GM18519 (cell line): ENCODE measurements at regions not wholly inside any gene's neighbourhood (a gene's known extent, or its start where the extent isn't known, plus 50 kb on each side); places are given as distances from the start of the nearest gene placed in this dataset.

ENCODE experiments used
- ATAC-seq: cut with Tn5 transposase; IDR thresholded peaks from one replicate; pipeline ENCODE4 v1.9.1; 2021; ENCODE audit warnings: mild to moderate bottlenecking, moderate library complexity; ENCODE audit not compliant: unreplicated experiment, low FRiP score

GRCh38 chr22:48640890-48641841 is 1186.5 kb downstream of the BRD1 start:
- ATAC-seq = no peak

GRCh38 chr22:48639896-48640748 is 1187.6 kb downstream of the BRD1 start:
- no peak for ATAC-seq

DNA sequence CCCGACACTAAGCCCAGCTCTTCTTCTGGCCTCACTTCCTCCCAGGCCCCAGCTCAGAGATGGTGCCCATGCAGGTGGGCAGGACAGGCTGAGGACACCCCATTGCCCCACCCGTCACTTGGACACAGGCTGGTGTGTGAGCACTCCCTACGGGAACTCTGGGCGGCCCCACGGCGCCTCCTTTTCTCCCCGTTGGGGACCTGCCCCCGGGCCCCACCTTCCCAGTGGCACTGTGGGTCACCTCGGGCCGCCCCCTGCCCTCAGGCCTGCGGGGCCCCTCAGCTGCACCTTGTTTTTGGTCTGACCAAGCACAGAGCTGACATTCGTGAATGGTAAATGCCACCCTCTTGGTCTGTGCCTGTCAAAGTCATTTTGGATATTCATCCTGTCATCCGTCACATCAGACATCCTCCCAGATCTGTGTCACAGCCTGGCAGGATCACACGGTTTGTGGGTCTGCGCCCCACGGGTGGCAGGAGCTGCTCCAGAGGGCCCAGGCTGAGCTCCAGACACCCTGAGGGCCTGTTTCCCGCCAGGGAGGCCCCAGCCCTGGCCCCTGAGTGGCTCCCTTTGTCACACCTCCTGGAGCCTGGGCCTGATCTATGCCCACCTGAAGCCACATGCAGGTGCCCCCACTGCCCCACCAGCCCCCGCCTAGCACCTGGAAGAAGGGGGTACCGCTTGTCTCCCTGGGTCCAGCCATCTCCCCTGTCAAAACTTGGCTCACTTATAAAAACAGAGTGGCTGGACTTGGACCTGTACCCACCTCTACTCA is 1188.5 kb downstream of the BRD1 start:
- ATAC-seq = no peak

- ATAC-seq = no peak
These were observed 1190.4 kb downstream of the BRD1 start for GRCh38 chr22:48637231-48637630.

DNA sequence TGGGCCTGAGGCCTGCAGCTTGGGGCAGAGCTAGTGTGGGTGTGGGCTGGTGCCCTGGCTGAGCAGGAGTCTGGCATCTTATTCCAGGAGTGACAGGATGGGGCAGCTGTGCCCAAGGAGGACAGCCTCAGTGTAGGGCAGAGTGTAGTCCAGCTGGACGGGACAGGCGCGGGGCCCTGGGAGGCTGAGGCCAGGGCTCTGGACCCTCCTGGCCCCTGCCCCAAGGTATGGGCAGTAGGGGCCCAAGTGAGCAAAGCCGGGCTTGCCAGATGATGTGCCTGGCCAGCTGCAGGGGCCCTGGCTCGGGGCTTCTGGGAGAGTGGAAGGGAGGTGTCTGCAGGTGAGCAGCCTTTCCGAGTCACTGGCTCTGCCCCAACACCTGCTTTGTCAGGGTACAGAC is 1190.9 kb downstream of the BRD1 start:
- no peak for ATAC-seq

DNA sequence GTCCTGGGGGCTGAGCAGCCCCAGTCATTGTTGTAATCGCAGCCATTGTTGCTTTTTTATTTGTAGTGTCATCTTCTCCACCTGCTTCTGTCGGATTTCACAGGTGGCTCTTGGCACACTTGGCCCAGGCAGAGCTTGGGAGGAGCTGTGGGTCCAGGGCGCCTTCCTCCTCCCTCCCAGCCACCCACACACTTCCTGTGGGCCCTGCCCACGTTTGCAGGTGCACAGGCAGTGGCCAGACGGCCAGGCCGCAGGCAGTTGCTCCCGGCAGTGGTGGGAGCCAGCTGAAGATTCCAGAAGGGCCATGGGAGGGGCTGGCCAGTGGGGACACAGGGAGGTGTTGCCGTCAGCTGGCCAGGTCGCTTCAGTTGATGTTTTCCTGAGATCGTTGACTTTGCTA is 1191.9 kb downstream of the BRD1 start:
- no peak for ATAC-seq

GRCh38 chr22:48635031-48635430 is 1192.6 kb downstream of the BRD1 start:
- ATAC-seq = no peak

DNA sequence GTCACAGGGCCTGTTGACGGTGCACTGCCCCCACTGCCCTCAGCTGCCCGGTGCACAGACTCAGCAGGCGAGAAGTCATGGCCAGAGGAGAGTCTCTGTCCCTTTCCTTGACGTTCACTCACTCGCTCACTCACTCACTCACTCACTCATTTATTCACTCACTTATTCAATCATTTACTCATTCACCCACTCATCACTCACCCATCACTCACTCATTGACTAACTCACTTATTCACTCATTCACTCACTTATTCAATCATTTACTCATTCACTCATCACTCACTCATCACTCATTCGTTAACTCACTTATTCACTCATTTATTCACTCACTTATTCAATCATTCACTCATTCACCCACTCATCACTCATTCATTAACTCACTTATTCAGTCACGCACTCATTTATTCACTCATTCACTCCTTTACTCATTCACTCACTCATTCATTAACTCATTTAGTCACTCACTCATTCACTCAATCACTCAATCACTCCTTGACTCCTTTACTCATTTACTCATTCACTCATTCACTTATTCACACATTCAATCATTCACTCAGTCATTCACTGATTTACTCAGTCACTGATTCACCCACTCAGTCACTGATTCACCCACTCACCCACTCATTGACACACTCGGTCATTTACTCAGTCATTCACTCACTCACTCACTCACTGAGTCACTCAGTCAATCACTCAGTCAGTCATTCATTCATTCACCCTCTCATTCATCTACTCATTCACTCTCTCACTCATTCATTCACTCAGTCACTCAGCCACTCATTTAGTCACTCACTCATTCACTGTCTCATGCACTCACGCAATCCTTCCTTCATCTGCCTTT is 1193.5 kb downstream of the BRD1 start:
- ATAC-seq = no peak

GRCh38 chr22:48632646-48633246 is 1194.9 kb downstream of the BRD1 start:
- no peak for ATAC-seq

DNA sequence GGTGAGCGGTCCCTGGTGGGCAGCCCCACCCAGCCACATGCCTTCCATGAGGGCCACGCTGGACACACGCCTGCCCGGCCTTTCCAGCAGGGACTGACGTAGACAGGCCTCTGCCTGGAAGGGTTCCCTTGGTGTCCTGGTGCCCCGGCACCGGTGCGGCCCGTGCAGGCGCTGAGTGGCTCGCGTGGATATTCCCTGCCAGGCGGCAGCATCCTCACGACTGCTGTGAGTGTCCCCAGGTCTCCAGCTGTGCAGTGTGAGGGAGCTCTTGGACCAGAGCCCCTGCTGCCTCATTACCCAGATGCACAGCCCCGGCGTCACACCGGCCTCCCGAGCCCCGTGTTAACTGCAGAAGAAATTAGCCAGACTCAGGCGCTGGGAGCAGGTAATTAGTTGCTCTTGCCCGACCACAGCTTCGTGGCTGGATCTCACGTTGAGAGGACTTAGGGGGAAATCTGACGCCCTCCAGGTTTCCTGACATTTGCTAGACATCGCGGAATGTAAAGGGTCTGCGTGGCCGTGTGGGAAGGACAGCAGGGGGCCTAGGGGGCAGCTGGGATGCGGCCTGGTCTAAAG is 1196.3 kb downstream of the BRD1 start:
- no peak for ATAC-seq

GRCh38 chr22:48630848-48631247 is 1196.8 kb downstream of the BRD1 start:
- ATAC-seq = no peak

DNA sequence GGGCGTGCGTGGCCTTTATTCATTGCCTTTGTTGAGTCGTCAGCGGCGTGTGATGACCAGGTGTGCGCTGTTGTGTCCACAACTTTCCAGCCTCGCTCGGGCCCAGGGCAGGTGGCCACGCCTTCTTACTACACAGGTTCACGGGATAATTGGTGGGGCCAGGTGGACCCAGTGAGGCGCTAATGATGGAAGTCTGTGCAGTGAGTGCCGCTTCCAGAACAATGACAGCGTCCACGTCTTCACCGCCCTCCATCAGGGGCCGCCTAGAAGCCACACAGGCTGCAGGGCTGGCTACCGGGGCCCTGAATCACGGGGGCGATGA is 1197.3 kb downstream of the BRD1 start:
- no peak for ATAC-seq

GRCh38 chr22:48629631-48630432 is 1197.8 kb downstream of the BRD1 start:
- no peak for ATAC-seq

- no peak for ATAC-seq
These were observed 1198.7 kb downstream of the BRD1 start for GRCh38 chr22:48628891-48629543.

GRCh38 chr22:48627966-48628365 is 1199.7 kb downstream of the BRD1 start:
- no peak for ATAC-seq

GRCh38 chr22:48627203-48627602 is 1200.5 kb downstream of the BRD1 start:
- no peak for ATAC-seq

DNA sequence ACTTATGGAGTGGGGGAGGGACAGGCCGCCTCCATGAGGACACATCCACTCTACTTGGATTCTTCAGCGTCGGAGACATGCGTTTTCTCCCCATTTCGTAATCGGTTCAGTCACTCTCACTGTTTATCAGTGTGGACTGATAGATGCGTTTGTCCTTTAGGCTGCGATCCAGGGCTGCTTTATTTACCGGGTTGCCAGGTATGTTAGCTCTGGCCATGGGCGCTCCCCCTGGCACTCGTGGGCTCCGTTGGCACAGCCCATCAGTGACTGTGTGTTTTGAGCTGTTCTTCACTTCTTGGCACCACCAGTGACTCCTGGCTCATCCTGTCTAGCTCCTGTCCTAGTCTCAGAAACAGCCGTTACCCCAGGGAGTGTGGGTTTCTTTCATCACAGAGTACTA is 1203.3 kb downstream of the BRD1 start:
- ATAC-seq = no peak
